RWPE2 (cell line): ENCODE measurements at regions not wholly inside any gene's neighbourhood (a gene's known extent, or its start where the extent isn't known, plus 50 kb on each side); places are given as distances from the start of the nearest gene placed in this dataset.
"Not testable (repeated sequence)": the region's sequence is repeated elsewhere in the genome, so short reads cannot be mapped to it uniquely, and the experiment has no call there.

Source experiments
- ATAC-seq: fragments of 200-7000 bp; cut with Tn5 transposase; 3 replicates; pipeline ENCODE4 v1.9.1; 2021; ENCODE audit warnings: low read depth
- DNase-seq: peaks from one replicate; pipeline ENCODE4 v3.0.0-alpha.2; 2020; ENCODE audit warnings: low spot score
- H3K27ac ChIP-seq: fragments of 450-650 bp; 2 replicates; pipeline ENCODE4 v1.5.1; 2017; ENCODE audit warnings: mild to moderate bottlenecking; ENCODE audit not compliant: poor library complexity, severe bottlenecking
- H3K27me3 ChIP-seq: fragments of 250-450 bp; sonication (Bioruptor Pico); 2 replicates; pipeline ENCODE4 v1.5.1; 2021; ENCODE audit warnings: mild to moderate bottlenecking, moderate library complexity; ENCODE audit not compliant: insufficient read depth, poor library complexity, severe bottlenecking
- H3K36me3 ChIP-seq: fragments of 250-450 bp; sonication (Bioruptor Pico); 2 replicates; pipeline ENCODE4 v1.5.1; 2020; ENCODE audit warnings: low read depth, mild to moderate bottlenecking, moderate library complexity
- H3K4me1 ChIP-seq: fragments of 250-450 bp; sonication (Bioruptor Pico); 2 replicates; pipeline ENCODE4 v1.5.1; 2021; ENCODE audit warnings: mild to moderate bottlenecking, moderate library complexity; ENCODE audit not compliant: insufficient read depth, poor library complexity, severe bottlenecking
- H3K4me3 ChIP-seq: fragments of 250-450 bp; sonication (Bioruptor Pico); 2 replicates; pipeline ENCODE4 v1.5.1; 2021; ENCODE audit warnings: mild to moderate bottlenecking, moderate library complexity; ENCODE audit not compliant: severe bottlenecking
- H3K9me3 ChIP-seq: fragments of 250-450 bp; sonication (Bioruptor Pico); 2 replicates; pipeline ENCODE4 v1.5.1; 2021; ENCODE audit warnings: mild to moderate bottlenecking, moderate library complexity; ENCODE audit not compliant: severe bottlenecking
- CTCF ChIP-seq: fragments of 450-650 bp; IDR thresholded peaks from one replicate; pipeline ENCODE4 v1.5.1; 2017; ENCODE audit warnings: mild to moderate bottlenecking, moderate library complexity; ENCODE audit not compliant: poor library complexity, severe bottlenecking

- TF ChIP-seq CTCF, result no peak
- H3K9me3 ChIP-seq, result no peaks in the 10 kb centered on the region
- H3K27ac ChIP-seq, result no peak overlapping the region
- no peak overlapping the region for H3K4me3 ChIP-seq
- DNase-seq (no peak), ATAC-seq (no peak)
- H3K4me1 ChIP-seq, result no peaks in the 10 kb centered on the region
- peaks cover 16% of the 10 kb centered on the region for H3K27me3 ChIP-seq
- no peaks in the 10 kb centered on the region for H3K36me3 ChIP-seq
These were observed 56.2 kb upstream of the ARHGEF7 start for GRCh38 chr13:111058796-111059506.

- DNase-seq, H3K9me3 ChIP-seq, H3K4me3 ChIP-seq, ATAC-seq, H3K27ac ChIP-seq, H3K36me3 ChIP-seq, H3K4me1 ChIP-seq: not testable (repeated sequence)
- peaks cover 16% of the 10 kb centered on the region for H3K27me3 ChIP-seq
These were observed 56.8 kb upstream of the ARHGEF7 start for GRCh38 chr13:111058339-111058738.

- ATAC-seq, H3K4me3 ChIP-seq: not testable (repeated sequence)
These were observed 63.3 kb upstream of the ARHGEF7 start for GRCh38 chr13:111051726-111052232.

GRCh38 chr13:111051041-111051725 is 63.9 kb upstream of the ARHGEF7 start:
- no peak overlapping the region for H3K27ac ChIP-seq
- no peaks in the 10 kb centered on the region for H3K4me1 ChIP-seq
- no peak for TF ChIP-seq CTCF
- no peak for DNase-seq
- H3K27me3 ChIP-seq, result peaks cover 16% of the 10 kb centered on the region
- no peak overlapping the region for H3K4me3 ChIP-seq
- H3K9me3 ChIP-seq, result no peaks in the 10 kb centered on the region
- no peaks in the 10 kb centered on the region for H3K36me3 ChIP-seq
- ATAC-seq, result no peak

More at GRCh38 chr13:111051726-111052232, 63.3 kb upstream of the ARHGEF7 start:
- not testable (repeated sequence) for H3K9me3 ChIP-seq, H3K27ac ChIP-seq, H3K4me1 ChIP-seq, DNase-seq, H3K36me3 ChIP-seq
- H3K27me3 ChIP-seq, result peaks cover 16% of the 10 kb centered on the region

- H3K4me1 ChIP-seq, result no peaks in the 10 kb centered on the region
- no peak for ATAC-seq
- no peak overlapping the region for H3K27ac ChIP-seq
- no peak for DNase-seq
- peaks cover 10% of the 10 kb centered on the region for H3K27me3 ChIP-seq
- H3K4me3 ChIP-seq, result no peak overlapping the region
- TF ChIP-seq CTCF, result peak; percentile 19
- H3K36me3 ChIP-seq, result no peaks in the 10 kb centered on the region
- no peaks in the 10 kb centered on the region for H3K9me3 ChIP-seq
These were observed 64.6 kb upstream of the ARHGEF7 start for GRCh38 chr13:111050539-111050879.
